Esophagus mucosa (tissue), 1 donor: ENCODE measurements at regions not wholly inside any gene's neighbourhood (a gene's known extent, or its start where the extent isn't known, plus 50 kb on each side); places are given as distances from the start of the nearest gene placed in this dataset.
"Not testable (repeated sequence)": the region's sequence is repeated elsewhere in the genome, so short reads cannot be mapped to it uniquely, and the experiment has no call there.

Source experiments
- ATAC-seq: fragments of 200-7000 bp; cut with Tn5 transposase; one replicate; pipeline ENCODE4 v1.9.1; 2020
- donor health status: DM: yes; HTN: yes; CAD: no.

- ATAC-seq = no peak
These were observed 103.8 kb upstream of the LANCL2 start for GRCh38 chr7:55261386-55261770.

- ATAC-seq = not testable (repeated sequence)
These were observed 99.8 kb upstream of the LANCL2 start for GRCh38 chr7:55265328-55265727.

GRCh38 chr7:55265836-55266642 is 99.1 kb upstream of the LANCL2 start:
- no peak for ATAC-seq

GRCh38 chr7:55271069-55271626 is 94.0 kb upstream of the LANCL2 start:
- no peak for ATAC-seq

- ATAC-seq = no peak
These were observed 93.5 kb upstream of the LANCL2 start for GRCh38 chr7:55271661-55272060.

- ATAC-seq = no peak
These were observed 92.8 kb upstream of the LANCL2 start for GRCh38 chr7:55272328-55272727.

GRCh38 chr7:55273186-55273980 is 91.8 kb upstream of the LANCL2 start:
- no peak for ATAC-seq

GRCh38 chr7:55274156-55274555 is 91.0 kb upstream of the LANCL2 start:
- no peak for ATAC-seq

- no peak for ATAC-seq
These were observed 89.6 kb upstream of the LANCL2 start for GRCh38 chr7:55275291-55276200.

- ATAC-seq = no peak
These were observed 88.4 kb upstream of the LANCL2 start for GRCh38 chr7:55276572-55277295.

GRCh38 chr7:55277916-55278315 is 87.2 kb upstream of the LANCL2 start:
- ATAC-seq = no peak

GRCh38 chr7:55278321-55278720 is 86.8 kb upstream of the LANCL2 start:
- ATAC-seq = no peak

GRCh38 chr7:55279080-55279845 is 85.9 kb upstream of the LANCL2 start:
- ATAC-seq = peak; percentile 13

- peak; percentile 67 for ATAC-seq
These were observed 85.1 kb upstream of the LANCL2 start for GRCh38 chr7:55280031-55280454.

GRCh38 chr7:55285665-55286064 is 79.5 kb upstream of the LANCL2 start:
- ATAC-seq = no peak

- no peak for ATAC-seq
These were observed 78.5 kb upstream of the LANCL2 start for GRCh38 chr7:55286666-55287065.

- ATAC-seq = no peak
These were observed 76.9 kb upstream of the LANCL2 start for GRCh38 chr7:55288070-55288824.

GRCh38 chr7:55296070-55296469 is 69.1 kb upstream of the LANCL2 start:
- ATAC-seq = no peak

GRCh38 chr7:55299273-55299967 is 65.7 kb upstream of the LANCL2 start:
- ATAC-seq = no peak

GRCh38 chr7:55303220-55303619 is 61.9 kb upstream of the LANCL2 start:
- no peak for ATAC-seq
